ENCODE measurements at regions not wholly inside any gene's neighbourhood (a gene's known extent, or its start where the extent isn't known, plus 50 kb on each side); places are given as distances from the start of the nearest gene placed in this dataset.

DNA sequence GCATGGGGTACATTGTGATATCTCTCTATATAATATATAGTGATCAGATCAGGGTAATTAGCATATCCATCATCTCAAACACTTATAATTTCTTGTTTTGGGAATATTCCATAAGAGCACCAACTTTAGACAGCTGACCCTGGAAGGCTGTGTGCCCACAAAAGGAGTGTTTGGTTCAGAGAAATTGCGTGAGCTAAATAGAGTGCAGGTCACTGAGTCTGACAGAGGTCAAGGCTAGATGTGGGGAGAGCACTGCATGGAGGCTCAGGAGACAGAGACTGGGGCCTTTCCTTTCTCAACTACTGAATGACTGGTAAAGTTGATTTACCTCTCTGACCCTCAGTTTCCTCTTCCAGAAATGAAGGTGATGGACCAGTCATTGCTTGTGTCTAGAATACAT is 114.9 kb upstream of the ADGRF1 start:
- Histone ChIP-seq H3K4me3 (replicated peaks in 1 of 3; ENCODE audit: insufficient read depth in 1 of 3, low read depth in 1 of 3, low read length in 3 of 3) (no peak overlapping the region), H4K20me1 (replicated peaks; ENCODE audit: control insufficient read depth, extremely low read depth, insufficient read depth, low read length) (no peaks in the 10 kb centered on the region), H3K79me2 (ENCODE audit: control insufficient read depth, insufficient read depth, low read length) (no peaks in the 10 kb centered on the region), H3K27me3 (ENCODE audit: control insufficient read depth in 2 of 2, insufficient read depth in 2 of 2, low read length in 2 of 2) (no peaks in the 10 kb centered on the region), H3K9me3 (replicated peaks; ENCODE audit: control insufficient read depth, insufficient read depth, low read length) (no peaks in the 10 kb centered on the region), H3K4me1 (ENCODE audit: control insufficient read depth, extremely low read depth, insufficient read depth, low read length) (no peaks in the 10 kb centered on the region), H3K4me2 (ENCODE audit: insufficient read depth, low read length) (no peak overlapping the region), H3K27ac (ENCODE audit: insufficient read depth, low read depth, low read length) (no peak overlapping the region), H3K36me3 (ENCODE audit: control insufficient read depth in 2 of 2, extremely low read depth in 1 of 2, insufficient read depth in 2 of 2, low read length in 2 of 2) (no peaks in the 10 kb centered on the region), H2AFZ (ENCODE audit: low read depth, low read length) (no peak overlapping the region), H3K9me1 (replicated peaks; ENCODE audit: control insufficient read depth, extremely low read depth, insufficient read depth, low read length) (no peaks in the 10 kb centered on the region), H3K9ac (replicated peaks; ENCODE audit: extremely low read depth, insufficient read depth, low read length) (no peak overlapping the region)
- intact Hi-C loops (cut with micrococcal nuclease), result no loop called here
- no peak for TF ChIP-seq FOS (IDR thresholded peaks at IDR 0.05; ENCODE audit: borderline replicate concordance, insufficient read depth, low read length)
- TF ChIP-seq, protein P1, sequence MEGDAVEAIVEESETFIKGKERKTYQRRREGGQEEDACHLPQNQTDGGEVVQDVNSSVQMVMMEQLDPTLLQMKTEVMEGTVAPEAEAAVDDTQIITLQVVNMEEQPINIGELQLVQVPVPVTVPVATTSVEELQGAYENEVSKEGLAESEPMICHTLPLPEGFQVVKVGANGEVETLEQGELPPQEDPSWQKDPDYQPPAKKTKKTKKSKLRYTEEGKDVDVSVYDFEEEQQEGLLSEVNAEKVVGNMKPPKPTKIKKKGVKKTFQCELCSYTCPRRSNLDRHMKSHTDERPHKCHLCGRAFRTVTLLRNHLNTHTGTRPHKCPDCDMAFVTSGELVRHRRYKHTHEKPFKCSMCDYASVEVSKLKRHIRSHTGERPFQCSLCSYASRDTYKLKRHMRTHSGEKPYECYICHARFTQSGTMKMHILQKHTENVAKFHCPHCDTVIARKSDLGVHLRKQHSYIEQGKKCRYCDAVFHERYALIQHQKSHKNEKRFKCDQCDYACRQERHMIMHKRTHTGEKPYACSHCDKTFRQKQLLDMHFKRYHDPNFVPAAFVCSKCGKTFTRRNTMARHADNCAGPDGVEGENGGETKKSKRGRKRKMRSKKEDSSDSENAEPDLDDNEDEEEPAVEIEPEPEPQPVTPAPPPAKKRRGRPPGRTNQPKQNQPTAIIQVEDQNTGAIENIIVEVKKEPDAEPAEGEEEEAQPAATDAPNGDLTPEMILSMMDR (IDR thresholded peaks at IDR 0.05; ENCODE audit: extremely low read depth in 1 of 2, insufficient read depth in 1 of 2, low read depth in 1 of 2, low read length in 2 of 2), result no peak
- TF ChIP-seq POLR2A (IDR thresholded peaks at IDR 0.05; ENCODE audit: low read depth, low read length), result no peak
- no peak for TF ChIP-seq GATA2 (IDR thresholded peaks at IDR 0.05; ENCODE audit: insufficient read depth, insufficient read length, low read depth, low read length)
- TF ChIP-seq, protein P2, sequence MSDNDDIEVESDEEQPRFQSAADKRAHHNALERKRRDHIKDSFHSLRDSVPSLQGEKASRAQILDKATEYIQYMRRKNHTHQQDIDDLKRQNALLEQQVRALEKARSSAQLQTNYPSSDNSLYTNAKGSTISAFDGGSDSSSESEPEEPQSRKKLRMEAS (IDR thresholded peaks at IDR 0.05; ENCODE audit: insufficient read depth, insufficient read length), result no peak
- no peak for TF ChIP-seq MYC (IDR thresholded peaks at IDR 0.05; ENCODE audit: low read depth, low read length)
- no peak for TF ChIP-seq POLR2AphosphoS5 (IDR thresholded peaks at IDR 0.05; ENCODE audit: insufficient read depth, low read depth, low read length)
- TF ChIP-seq JUN (IDR thresholded peaks at IDR 0.05; ENCODE audit: borderline replicate concordance, insufficient read depth, insufficient read length, low read depth), result no peak
- no peak for TF ChIP-seq EZH2 (IDR thresholded peaks at IDR 0.05; ENCODE audit: borderline replicate concordance, low read depth, low read length, severe bottlenecking)
- dilution Hi-C loops (cut with MboI; ENCODE audit: extremely low pct_ligation_motif_present, low sequenced_read_pairs), result no loop called here
- BruUV-seq (replicated peaks), result no TSS peak
- FAIRE-seq (no peak), DNase-seq (ENCODE audit: low read depth, low spot score) (no peak)
- ChIA-PET CTCF (no interaction called here), POLR2A (no interaction called here)
